Stimulated activated CD4-positive, alpha-beta T cell treated with anti-CD3 and anti-CD28 coated beads, Interleukin-1b, Interleukin-23, amount 100 ng/mL, for 4 hours (primary cell): ENCODE measurements at regions not wholly inside any gene's neighbourhood (a gene's known extent, or its start where the extent isn't known, plus 50 kb on each side); places are given as distances from the start of the nearest gene placed in this dataset.

Source experiments
- DNase-seq, 2 donors: peaks; one replicate each; pipeline ENCODE4 v3.0.0-alpha.2; 2020; ENCODE audit warnings: low read depth in 2 of 2

- no peak for DNase-seq
These were observed 50.5 kb downstream of the PALM2AKAP2 start for GRCh38 chr9:109830545-109830944.

GRCh38 chr9:109831998-109832658, 52.1 kb downstream of the PALM2AKAP2 start:
- no peak for DNase-seq

- DNase-seq = no peak
These were observed 54.9 kb downstream of the PALM2AKAP2 start for GRCh38 chr9:109834855-109835254.

- no peak for DNase-seq
These were observed 63.6 kb downstream of the PALM2AKAP2 start for GRCh38 chr9:109843641-109844040.

- DNase-seq = no peak
These were observed 65.2 kb downstream of the PALM2AKAP2 start for GRCh38 chr9:109845226-109845625.

- no peak for DNase-seq
These were observed 66.8 kb downstream of the PALM2AKAP2 start for GRCh38 chr9:109846776-109847175.

GRCh38 chr9:109852556-109852955, 72.6 kb downstream of the PALM2AKAP2 start:
- no peak for DNase-seq

GRCh38 chr9:109855540-109855939, 75.5 kb downstream of the PALM2AKAP2 start:
- no peak for DNase-seq

GRCh38 chr9:109856785-109857184, 76.8 kb downstream of the PALM2AKAP2 start:
- no peak for DNase-seq

GRCh38 chr9:109857336-109857735, 77.3 kb downstream of the PALM2AKAP2 start:
- DNase-seq = no peak

- DNase-seq = no peak
These were observed 79.4 kb downstream of the PALM2AKAP2 start for GRCh38 chr9:109859447-109859846.

GRCh38 chr9:109860521-109860920, 80.5 kb downstream of the PALM2AKAP2 start:
- DNase-seq = no peak

GRCh38 chr9:109861499-109861898, 81.5 kb downstream of the PALM2AKAP2 start:
- no peak for DNase-seq

GRCh38 chr9:109861918-109862317, 81.9 kb downstream of the PALM2AKAP2 start:
- DNase-seq = no peak

- no peak for DNase-seq
These were observed 82.5 kb downstream of the PALM2AKAP2 start for GRCh38 chr9:109862452-109862851.

- no peak for DNase-seq
These were observed 84.0 kb downstream of the PALM2AKAP2 start for GRCh38 chr9:109863961-109864360.

- DNase-seq = no peak
These were observed 85.5 kb downstream of the PALM2AKAP2 start for GRCh38 chr9:109865521-109865920.

GRCh38 chr9:109868207-109868606, 88.2 kb downstream of the PALM2AKAP2 start:
- DNase-seq = no peak

- DNase-seq = no peak
These were observed 88.7 kb downstream of the PALM2AKAP2 start for GRCh38 chr9:109868722-109869121.

- no peak for DNase-seq
These were observed 90.4 kb downstream of the PALM2AKAP2 start for GRCh38 chr9:109870365-109870764.

- no peak for DNase-seq
These were observed 92.9 kb downstream of the PALM2AKAP2 start for GRCh38 chr9:109872901-109873300.

GRCh38 chr9:109875495-109876129, 95.6 kb downstream of the PALM2AKAP2 start:
- no peak for DNase-seq

- no peak for DNase-seq
These were observed 100.5 kb downstream of the PALM2AKAP2 start for GRCh38 chr9:109880276-109881169.
